GM20000 (cell line): ENCODE measurements at regions not wholly inside any gene's neighbourhood (a gene's known extent, or its start where the extent isn't known, plus 50 kb on each side); places are given as distances from the start of the nearest gene placed in this dataset.
"Not testable (repeated sequence)": the region's sequence is repeated elsewhere in the genome, so short reads cannot be mapped to it uniquely, and the experiment has no call there.

Experiments
- DNase-seq: peaks from one replicate; pipeline ENCODE4 v3.0.0; 2012; ENCODE audit warnings: low spot score
- TF ChIP-seq, protein P1 (sequence below): IDR thresholded peaks from 2 replicates; pipeline ENCODE4 v1.5.1; 2012; ENCODE audit warnings: mild to moderate bottlenecking, control low read depth; ENCODE audit errors: extremely low read depth, missing control alignments

DNA sequence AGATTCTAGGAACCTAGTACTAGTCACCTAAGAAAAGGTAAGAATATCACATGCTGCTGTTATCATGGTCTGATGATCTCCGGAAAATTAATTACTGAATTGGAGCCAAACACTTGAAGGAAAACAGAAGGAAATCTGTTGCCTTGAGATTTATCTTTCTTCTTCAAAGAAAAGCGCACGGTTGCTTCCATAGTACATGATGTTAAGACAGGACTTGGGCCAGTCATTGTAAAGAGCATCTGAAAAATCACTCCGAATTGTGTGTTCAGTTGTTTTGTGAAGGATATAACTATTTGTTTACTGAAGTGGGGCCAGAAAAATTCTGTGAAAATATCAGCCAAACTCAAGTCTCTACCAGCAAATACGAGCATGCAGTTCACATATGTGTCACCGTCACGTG lies 134.9 kb upstream of the FOXN3 start:
- TF ChIP-seq, protein P1, sequence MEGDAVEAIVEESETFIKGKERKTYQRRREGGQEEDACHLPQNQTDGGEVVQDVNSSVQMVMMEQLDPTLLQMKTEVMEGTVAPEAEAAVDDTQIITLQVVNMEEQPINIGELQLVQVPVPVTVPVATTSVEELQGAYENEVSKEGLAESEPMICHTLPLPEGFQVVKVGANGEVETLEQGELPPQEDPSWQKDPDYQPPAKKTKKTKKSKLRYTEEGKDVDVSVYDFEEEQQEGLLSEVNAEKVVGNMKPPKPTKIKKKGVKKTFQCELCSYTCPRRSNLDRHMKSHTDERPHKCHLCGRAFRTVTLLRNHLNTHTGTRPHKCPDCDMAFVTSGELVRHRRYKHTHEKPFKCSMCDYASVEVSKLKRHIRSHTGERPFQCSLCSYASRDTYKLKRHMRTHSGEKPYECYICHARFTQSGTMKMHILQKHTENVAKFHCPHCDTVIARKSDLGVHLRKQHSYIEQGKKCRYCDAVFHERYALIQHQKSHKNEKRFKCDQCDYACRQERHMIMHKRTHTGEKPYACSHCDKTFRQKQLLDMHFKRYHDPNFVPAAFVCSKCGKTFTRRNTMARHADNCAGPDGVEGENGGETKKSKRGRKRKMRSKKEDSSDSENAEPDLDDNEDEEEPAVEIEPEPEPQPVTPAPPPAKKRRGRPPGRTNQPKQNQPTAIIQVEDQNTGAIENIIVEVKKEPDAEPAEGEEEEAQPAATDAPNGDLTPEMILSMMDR, result no peak
- no peak for DNase-seq

DNA sequence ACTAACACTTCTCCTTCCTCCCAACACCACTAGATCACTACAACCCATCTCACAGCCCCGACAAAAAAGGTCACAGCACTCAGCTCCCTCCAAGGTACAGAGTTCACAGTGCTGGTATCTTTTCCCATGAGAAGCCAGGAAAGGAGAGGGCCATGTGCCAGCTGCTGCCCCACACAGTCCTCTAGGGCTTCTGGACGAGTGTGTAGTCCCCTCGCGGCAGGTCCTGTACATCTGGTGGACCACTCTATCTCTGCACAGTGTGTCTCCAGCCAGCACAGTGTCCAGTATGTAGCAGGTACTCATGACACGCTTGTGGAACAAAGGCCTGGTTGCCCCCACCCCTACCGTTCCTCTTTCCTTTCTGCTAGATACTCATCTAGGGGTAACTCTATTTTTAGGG lies 134.4 kb upstream of the FOXN3 start:
- TF ChIP-seq, protein P1, result no peak
- DNase-seq, result no peak

DNA sequence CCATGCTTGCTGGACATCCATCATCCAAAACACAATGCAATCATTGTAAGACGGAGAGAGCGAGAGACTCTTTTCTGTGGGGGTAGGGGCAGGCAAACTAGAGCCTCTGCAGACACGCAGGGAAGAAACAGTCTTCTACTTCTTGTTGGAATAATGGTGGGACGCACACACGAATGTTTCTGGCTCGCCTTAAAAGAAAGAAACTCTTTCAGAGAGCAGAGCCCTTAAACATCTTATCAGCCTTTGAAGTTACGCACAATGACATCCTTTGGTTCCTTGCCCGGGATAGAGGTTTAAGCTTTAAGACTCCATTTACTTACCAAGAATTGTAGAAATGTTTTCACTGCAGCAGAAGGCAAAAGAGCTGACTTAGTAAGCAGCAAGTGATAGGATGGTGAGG lies 133.8 kb upstream of the FOXN3 start:
- TF ChIP-seq, protein P1, result no peak
- DNase-seq, result no peak

DNA sequence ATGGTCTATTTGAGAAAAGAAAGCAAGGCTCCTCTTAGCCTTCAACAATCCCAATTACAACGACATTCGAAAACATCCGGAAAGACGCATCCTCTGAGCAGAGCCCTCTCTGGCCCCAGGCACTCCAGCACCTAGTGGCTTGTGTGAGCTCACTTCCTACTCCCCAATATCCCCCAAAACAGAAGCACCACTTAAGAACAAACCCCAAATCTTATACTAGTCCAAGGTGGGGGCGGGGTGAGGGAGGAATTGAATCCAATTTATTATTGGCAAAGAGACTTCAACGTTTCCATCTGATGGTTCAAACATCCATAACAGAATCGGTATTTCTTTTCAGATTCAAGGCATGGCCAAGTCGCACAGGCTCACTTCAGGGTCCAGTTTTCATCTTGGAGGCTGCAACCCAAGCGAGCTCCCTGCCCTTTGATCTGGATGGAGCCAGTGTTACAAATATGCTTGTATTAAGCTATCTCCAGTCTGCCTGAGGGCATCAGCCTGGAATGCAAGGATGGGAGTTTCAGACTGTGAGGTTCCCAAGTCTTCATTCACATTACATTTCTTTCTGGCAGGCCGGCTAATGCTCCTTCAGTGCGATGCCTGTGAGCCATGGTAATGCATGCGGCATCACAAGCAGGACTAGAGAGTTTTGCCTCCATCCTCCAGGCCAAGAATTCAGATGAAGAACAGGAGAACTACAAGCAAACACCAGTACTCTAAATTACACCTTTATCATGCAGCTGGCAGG lies 132.5 kb upstream of the FOXN3 start:
- TF ChIP-seq, protein P1, result no peak
- no peak for DNase-seq

DNA sequence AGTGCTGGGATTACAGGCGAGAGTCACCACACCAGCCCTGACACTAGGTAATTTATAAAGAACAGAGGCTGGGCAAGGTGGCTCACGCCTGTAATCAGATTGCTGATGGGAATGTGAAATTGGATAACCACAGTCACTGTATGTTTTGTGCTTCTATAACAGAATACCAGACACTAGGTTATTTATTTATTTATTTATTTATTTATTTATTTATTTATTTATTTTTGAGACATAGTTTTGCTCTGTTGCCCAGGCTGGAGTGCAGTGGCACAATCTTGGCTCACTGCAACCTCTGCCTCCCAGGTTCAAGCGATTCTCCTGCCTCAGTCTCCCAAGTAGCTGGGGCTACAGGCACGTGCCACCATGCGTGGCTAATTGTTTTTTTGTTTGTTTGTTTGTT lies 130.0 kb upstream of the FOXN3 start:
- not testable (repeated sequence) for DNase-seq

DNA sequence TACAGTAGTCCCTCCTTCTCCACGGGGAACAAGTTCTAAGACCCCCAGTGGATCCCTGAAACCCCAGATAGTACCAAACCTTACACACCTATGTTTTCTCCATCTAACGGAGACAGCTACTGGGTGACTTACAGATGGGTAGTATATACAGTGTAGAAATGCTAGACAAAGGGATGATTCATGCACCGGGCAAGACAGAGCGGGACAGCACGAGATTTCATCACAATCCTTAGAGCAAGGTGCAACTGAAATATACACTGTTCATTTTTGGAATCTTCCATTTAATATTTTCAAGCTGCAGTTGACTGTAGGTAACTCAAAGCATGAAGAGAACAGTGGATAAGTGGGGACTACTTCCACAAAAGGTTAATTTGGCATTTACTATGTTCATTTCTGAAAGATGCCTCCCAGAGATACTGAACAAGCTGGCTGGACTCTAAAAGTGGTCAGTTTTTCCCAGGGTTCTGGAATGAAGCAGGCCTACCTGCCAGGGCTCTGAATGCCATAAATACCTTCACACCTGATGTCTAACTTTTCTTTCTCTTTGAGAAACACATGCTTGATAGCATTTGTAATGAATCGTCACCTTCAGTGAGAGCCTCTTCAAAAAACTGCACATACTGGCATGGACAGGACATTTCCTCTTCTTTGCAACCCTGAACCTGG lies 127.7 kb upstream of the FOXN3 start:
- DNase-seq, result no peak
- TF ChIP-seq, protein P1, result no peak

DNA sequence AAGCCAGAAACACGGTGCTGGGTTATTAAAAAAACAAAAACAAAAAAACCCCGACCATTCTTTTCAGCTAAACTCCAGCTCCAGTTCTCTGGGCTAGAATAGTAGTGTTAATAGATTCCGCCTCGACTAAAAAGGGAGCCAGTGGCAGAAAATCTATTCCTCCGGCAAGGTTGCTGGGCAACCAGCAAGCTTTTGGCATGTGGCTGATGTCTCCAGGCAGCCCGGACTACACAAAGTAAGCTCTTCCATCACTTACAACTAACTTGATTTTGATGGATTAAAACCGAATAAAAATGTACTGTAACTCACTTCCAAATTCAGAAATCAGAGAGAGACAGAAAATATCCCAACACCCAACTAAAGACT lies 126.4 kb upstream of the FOXN3 start:
- no peak for DNase-seq
- TF ChIP-seq, protein P1, result no peak

DNA sequence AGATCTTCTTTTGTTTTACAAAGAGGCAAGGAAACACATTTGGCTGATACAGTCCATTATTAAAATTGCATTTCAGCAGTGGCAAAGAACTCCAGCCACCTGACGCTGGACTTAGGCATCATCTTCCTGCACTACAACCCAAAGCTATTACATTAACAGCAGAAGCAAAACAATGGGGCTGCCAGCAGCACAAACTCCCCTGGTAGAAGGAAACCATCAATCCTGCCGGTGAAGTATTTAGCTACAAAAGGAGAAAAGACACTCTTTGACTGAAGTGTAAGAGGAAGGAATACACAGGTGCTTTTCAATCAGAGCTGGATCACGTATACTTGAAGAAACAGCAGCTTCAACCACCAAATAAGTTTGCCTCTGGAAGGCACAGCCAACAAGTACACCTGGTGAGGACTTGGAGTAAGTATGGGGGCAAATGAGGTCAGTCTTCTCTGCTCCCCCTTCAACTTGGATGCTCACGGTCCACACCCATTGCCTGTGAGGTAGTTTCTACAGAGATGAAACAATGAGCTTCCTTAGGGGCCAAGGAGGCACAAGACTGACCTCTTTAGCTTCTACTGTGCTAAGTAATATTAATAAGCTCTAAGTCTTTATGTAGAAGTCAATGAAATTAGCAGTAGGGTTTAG lies 125.9 kb upstream of the FOXN3 start:
- DNase-seq, result no peak

More for the DNA sequence above, 125.9 kb upstream of the FOXN3 start:
- TF ChIP-seq, protein P1, result no peak
